ENCODE measurements at regions not wholly inside any gene's neighbourhood (a gene's known extent, or its start where the extent isn't known, plus 50 kb on each side); places are given as distances from the start of the nearest gene placed in this dataset.

DNA sequence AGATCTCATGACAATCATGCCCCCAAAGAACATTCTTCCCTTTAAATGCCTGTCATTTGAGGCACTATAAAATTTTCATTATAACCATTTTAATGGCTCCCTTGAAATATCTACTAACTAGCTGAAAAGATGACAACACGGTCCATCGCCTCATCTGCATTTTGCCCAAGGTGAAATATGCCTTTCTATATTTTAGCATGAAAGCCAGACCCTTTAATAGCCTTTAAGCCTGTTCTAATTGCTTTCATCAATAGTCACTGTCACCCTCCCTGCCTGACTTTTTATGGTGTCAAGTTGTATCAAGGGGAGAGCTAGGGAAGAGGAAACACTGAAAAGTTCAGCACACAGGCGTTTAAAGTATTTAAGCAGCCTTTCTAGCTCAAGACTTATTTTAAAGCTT is 144.1 kb upstream of the PRICKLE2 start:
- TF ChIP-seq, protein P1, sequence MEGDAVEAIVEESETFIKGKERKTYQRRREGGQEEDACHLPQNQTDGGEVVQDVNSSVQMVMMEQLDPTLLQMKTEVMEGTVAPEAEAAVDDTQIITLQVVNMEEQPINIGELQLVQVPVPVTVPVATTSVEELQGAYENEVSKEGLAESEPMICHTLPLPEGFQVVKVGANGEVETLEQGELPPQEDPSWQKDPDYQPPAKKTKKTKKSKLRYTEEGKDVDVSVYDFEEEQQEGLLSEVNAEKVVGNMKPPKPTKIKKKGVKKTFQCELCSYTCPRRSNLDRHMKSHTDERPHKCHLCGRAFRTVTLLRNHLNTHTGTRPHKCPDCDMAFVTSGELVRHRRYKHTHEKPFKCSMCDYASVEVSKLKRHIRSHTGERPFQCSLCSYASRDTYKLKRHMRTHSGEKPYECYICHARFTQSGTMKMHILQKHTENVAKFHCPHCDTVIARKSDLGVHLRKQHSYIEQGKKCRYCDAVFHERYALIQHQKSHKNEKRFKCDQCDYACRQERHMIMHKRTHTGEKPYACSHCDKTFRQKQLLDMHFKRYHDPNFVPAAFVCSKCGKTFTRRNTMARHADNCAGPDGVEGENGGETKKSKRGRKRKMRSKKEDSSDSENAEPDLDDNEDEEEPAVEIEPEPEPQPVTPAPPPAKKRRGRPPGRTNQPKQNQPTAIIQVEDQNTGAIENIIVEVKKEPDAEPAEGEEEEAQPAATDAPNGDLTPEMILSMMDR (IDR thresholded peaks at IDR 0.05 in 2 of 3, conservative IDR thresholded peaks at IDR 0.05 in 1 of 3; ENCODE audit: borderline replicate concordance in 1 of 3, insufficient read depth in 1 of 3, low read depth in 2 of 3, low read length in 2 of 3): no peak
- TF ChIP-seq REST (IDR thresholded peaks at IDR 0.05; ENCODE audit: low read depth): no peak
- TF ChIP-seq EZH2 (IDR thresholded peaks at IDR 0.05): no peak
- TF ChIP-seq JUND (IDR thresholded peaks at IDR 0.05): no peak
- no peak for TF ChIP-seq POLR2AphosphoS5 (IDR thresholded peaks at IDR 0.05; ENCODE audit: low read depth, low read length)
- no peak for TF ChIP-seq RAD21 (IDR thresholded peaks at IDR 0.05; ENCODE audit: low read depth)
- no peak for TF ChIP-seq POLR2A (IDR thresholded peaks at IDR 0.05; ENCODE audit: borderline replicate concordance, extremely low read depth, insufficient read depth, insufficient read length)
- TF ChIP-seq SRF (IDR thresholded peaks at IDR 0.05; ENCODE audit: low read depth): no peak
- no peak for TF ChIP-seq ZFX (IDR thresholded peaks at IDR 0.05)
- no peak for TF ChIP-seq MAX (IDR thresholded peaks at IDR 0.05)
